K562 (cell line): ENCODE measurements at regions not wholly inside any gene's neighbourhood (a gene's known extent, or its start where the extent isn't known, plus 50 kb on each side); places are given as distances from the start of the nearest gene placed in this dataset.

ENCODE experiments used
- ATAC-seq: fragments of 200-7000 bp; cut with Tn5 transposase; 3 replicates; pipeline ENCODE4 v1.9.1; 2020; ENCODE audit warnings: moderate library complexity
- BruUV-seq: library from RNA; stranded (reverse); fragments of 400-500 nt; replicated peaks from 2 replicates; lab custom pipeline; 2021; lab: Mats Ljungman, UMichigan
- CTCF ChIA-PET: fragments of 300-600 bp; formaldehyde crosslinking; extraction: SDS; loops from one replicate; lab custom pipeline; 2021; ENCODE audit warnings: low intra/inter-chr PET ratio; lab: Yijun Ruan, JAX
- POLR2A ChIA-PET: fragments of 300-600, 350-650 bp; sonication (Branson Sonifier 250); formaldehyde crosslinking; extraction: SDS; loops from one replicate; lab custom pipeline; 2021; ENCODE audit warnings: antibody characterized with exemption, inconsistent platforms; lab: Yijun Ruan, JAX
- DNase-seq, 4 experiments: peaks; one replicate each; pipeline versions ENCODE4 v3.0.0 to v3.0.0-alpha.2; 2011 to 2018; ENCODE audit warnings: low spot score in 3 of 4, mixed read lengths in 3 of 4; ENCODE audit errors: extremely low read depth in 1 of 4
- FAIRE-seq: peaks from 2 replicates; lab custom pipeline; 2011; peaks lifted over from hg19 to GRCh38; lab: Jason Lieb, UNC
- H2AFZ ChIP-seq: 2 replicates; pipeline ENCODE4 v1.6.0; 2011; ENCODE audit warnings: low read depth, low read length, control low read depth, inconsistent platforms
- H3K27ac ChIP-seq: fragments of 200-600 bp; 3 replicates; pipeline ENCODE4 v1.8.0; 2011; ENCODE audit warnings: low read depth, mild to moderate bottlenecking, control low read depth, inconsistent platforms, low read length, moderate library complexity, mixed read lengths; ENCODE audit errors: extremely low read depth
- H3K27me3 ChIP-seq, 2 experiments: fragments of 300-600 bp in 1 of 2; 2 replicates in 1 of 2; 3 replicates in 1 of 2; pipeline versions ENCODE4 v1.6.0 to v1.8.0; 2011; ENCODE audit warnings: inconsistent platforms in 2 of 2, low read length in 2 of 2, mild to moderate bottlenecking in 1 of 2, mixed read lengths in 1 of 2, moderate library complexity in 1 of 2; ENCODE audit not compliant: control insufficient read depth in 2 of 2, insufficient read depth in 2 of 2
- H3K36me3 ChIP-seq: fragments of 300-600 bp; 3 replicates; pipeline ENCODE4 v1.8.0; 2011; ENCODE audit warnings: mild to moderate bottlenecking, low read length, inconsistent platforms; ENCODE audit not compliant: control insufficient read depth, insufficient read depth
- H3K4me1 ChIP-seq, 2 experiments: fragments of 200-600 bp in 1 of 2; replicated peaks in 1 of 2; 2 replicates in 1 of 2; 3 replicates in 1 of 2; pipeline versions ENCODE4 v1.5.1 to v1.8.0; 2011; ENCODE audit warnings: inconsistent platforms in 2 of 2, low read length in 2 of 2, mild to moderate bottlenecking in 1 of 2, mixed read lengths in 1 of 2, moderate library complexity in 1 of 2; ENCODE audit not compliant: control insufficient read depth in 2 of 2, insufficient read depth in 2 of 2
- H3K4me2 ChIP-seq: 2 replicates; pipeline ENCODE4 v1.6.1; 2011; ENCODE audit warnings: low read length, control low read depth, inconsistent platforms, mixed read lengths; ENCODE audit not compliant: insufficient read depth
- H3K4me3 ChIP-seq: fragments of 200-600 bp; sonication (generic), shearing (Covaris generic); 2 replicates; pipeline ENCODE4 v1.5.1; 2016; ENCODE audit warnings: control low read depth, inconsistent platforms
- H3K79me2 ChIP-seq: fragments of 200-600 bp; 3 replicates; pipeline ENCODE4 v1.8.0; 2011; ENCODE audit warnings: low read length, inconsistent platforms; ENCODE audit not compliant: control insufficient read depth, insufficient read depth
- H3K9ac ChIP-seq, 2 experiments: 2 replicates each; pipeline versions ENCODE4 v1.6.0 to v1.6.1; 2011; ENCODE audit warnings: low read depth in 2 of 2, low read length in 2 of 2, control low read depth in 1 of 2, inconsistent platforms in 1 of 2, mild to moderate bottlenecking in 1 of 2, mixed read lengths in 1 of 2; ENCODE audit not compliant: insufficient read depth in 1 of 2
- H3K9me1 ChIP-seq: one replicate; pipeline ENCODE4 v1.6.0; 2011; ENCODE audit warnings: inconsistent platforms, mild to moderate bottlenecking, low read length, moderate library complexity; ENCODE audit not compliant: control insufficient read depth, insufficient read depth
- H3K9me3 ChIP-seq: replicated peaks from 2 replicates; pipeline ENCODE4 v1.5.1; 2011; ENCODE audit warnings: low read depth, low read length, inconsistent platforms; ENCODE audit not compliant: control insufficient read depth, insufficient read depth
- H4K20me1 ChIP-seq: replicated peaks from 2 replicates; pipeline ENCODE4 v1.6.1; 2011; ENCODE audit warnings: low read length, inconsistent platforms, mixed read lengths; ENCODE audit not compliant: control insufficient read depth, insufficient read depth
- COPS2 ChIP-seq: fragments of 450-650 bp; conservative IDR thresholded peaks from 2 replicates; pipeline ENCODE4 v1.6.1; 2016; ENCODE audit warnings: mild to moderate bottlenecking, moderate library complexity
- ELF2 ChIP-seq: fragments of 250-450 bp; sonication (Bioruptor Pico); IDR thresholded peaks from 2 replicates; pipeline ENCODE4 v1.5.0; 2021; ENCODE audit warnings: mild to moderate bottlenecking
- KLF16 ChIP-seq: IDR thresholded peaks from 2 replicates; pipeline ENCODE4 v1.6.1; 2016; ENCODE audit warnings: antibody characterized with exemption
- MIER1 ChIP-seq: fragments of 450-650 bp; IDR thresholded peaks from 2 replicates; pipeline ENCODE4 v1.6.1; 2016; ENCODE audit warnings: antibody characterized with exemption, mild to moderate bottlenecking, low read depth
- MXD1 ChIP-seq: fragments of 250-450 bp; sonication (Bioruptor Pico); IDR thresholded peaks from 2 replicates; pipeline ENCODE4 v1.8.0; 2021; ENCODE audit warnings: borderline replicate concordance, mild to moderate bottlenecking, moderate library complexity; ENCODE audit not compliant: poor library complexity, severe bottlenecking
- NFATC3 ChIP-seq: fragments of 450-650 bp; IDR thresholded peaks from 2 replicates; pipeline ENCODE4 v1.6.1; 2017; ENCODE audit warnings: mild to moderate bottlenecking
- POU5F1 ChIP-seq: fragments of 150-350 bp; IDR thresholded peaks from 2 replicates; pipeline ENCODE4 v1.6.1; 2014; ENCODE audit warnings: borderline replicate concordance, low read length, low read depth, mild to moderate bottlenecking; ENCODE audit not compliant: partially characterized antibody
- TCF7 ChIP-seq: sonication (generic); IDR thresholded peaks from 2 replicates; pipeline ENCODE4 v1.6.1; 2016; ENCODE audit warnings: antibody characterized with exemption, borderline replicate concordance
- ZC3H8 ChIP-seq: fragments of 450-650 bp; IDR thresholded peaks from 2 replicates; pipeline ENCODE4 v1.6.1; 2017
- ZNF384 ChIP-seq: IDR thresholded peaks from 2 replicates; pipeline ENCODE4 v1.6.1; 2012; ENCODE audit warnings: low read depth, low read length, improper control_type of control experiment
- ZNF830 ChIP-seq: fragments of 250-450 bp; sonication (Bioruptor Pico); IDR thresholded peaks from 2 replicates; pipeline ENCODE4 v1.5.0; 2021; ENCODE audit warnings: mild to moderate bottlenecking
- in situ Hi-C: fragments of 300-500 bp; cut with MboI; formaldehyde crosslinking; loops from 4 replicates; pipeline ENCODE4 v1.15.0; 2018; ENCODE audit warnings: inconsistent platforms, mixed read lengths
- intact Hi-C: fragments of 100-400 bp; cut with micrococcal nuclease; formaldehyde crosslinking; loops from 2 replicates; pipeline ENCODE4 v1.14.2; 2022

GRCh38 chr11:103602840-103603239 is 433.6 kb upstream of the DDI1 start:
- in situ Hi-C loops = no loop called here
- POLR2A ChIA-PET = interaction anchor here (0.6 kb wide), 1 partner anchor 1995 kb away, joined by 3 read pairs; no protein-coding TSS in a partner anchor
- TF ChIP-seq POU5F1 = no peak
- no peak for TF ChIP-seq ZNF384
- TF ChIP-seq COPS2 = no peak
- TF ChIP-seq ZNF830 (CRISPR knock-in tag) = no peak
- no peak for TF ChIP-seq ELF2 (CRISPR knock-in tag)
- TF ChIP-seq MXD1 (CRISPR knock-in tag) = no peak
- TF ChIP-seq ZC3H8 = no peak
- no peak for TF ChIP-seq TCF7
- no peak for TF ChIP-seq NFATC3
- TF ChIP-seq MIER1 = no peak
- no peak for TF ChIP-seq KLF16
- H3K79me2 ChIP-seq = no peaks in the 10 kb centered on the region
- no peak overlapping the region for H3K27ac ChIP-seq
- no peaks in the 10 kb centered on the region for H3K27me3 ChIP-seq
- no peak overlapping the region for H3K4me2 ChIP-seq
- no peaks in the 10 kb centered on the region for H3K9me1 ChIP-seq
- no peaks in the 10 kb centered on the region for H3K4me1 ChIP-seq
- no peak for ATAC-seq
- H3K9ac ChIP-seq = no peak overlapping the region
- no peaks in the 10 kb centered on the region for H4K20me1 ChIP-seq
- H3K36me3 ChIP-seq = no peaks in the 10 kb centered on the region
- no peak overlapping the region for H2AFZ ChIP-seq
- no peaks in the 10 kb centered on the region for H3K9me3 ChIP-seq
- DNase-seq = no peak
- FAIRE-seq = no peak
- CTCF ChIA-PET = no interaction called here
- no peak overlapping the region for H3K4me3 ChIP-seq
- intact Hi-C loops = loop anchor here (5.0 to 10.0 kb wide), 2 partner anchors 568 to 871 kb away; no protein-coding TSS in a partner anchor
- no TSS peak for BruUV-seq
